ENCODE measurements at regions not wholly inside any gene's neighbourhood (a gene's known extent, or its start where the extent isn't known, plus 50 kb on each side); places are given as distances from the start of the nearest gene placed in this dataset.

GRCh38 chr14:87233806-87234384 is 759.1 kb downstream of the GALC start:
- no peak for TF ChIP-seq CTCF (IDR thresholded peaks at IDR 0.05; ENCODE audit: unreplicated experiment)

GRCh38 chr14:87233266-87233665 is 759.7 kb downstream of the GALC start:
- peak overlapping the region; percentile 22 for H3K27ac Mint-ChIP-seq
- H3K4me3 Mint-ChIP-seq (ENCODE audit: low read depth) = no peak overlapping the region
- no peak for TF ChIP-seq CTCF (IDR thresholded peaks at IDR 0.05; ENCODE audit: unreplicated experiment)
- no peak for DNase-seq (ENCODE audit: low spot score, unreplicated experiment)
- H3K9me3 Mint-ChIP-seq (ENCODE audit: low read depth) = peaks cover 14% of the 10 kb centered on the region
- H3K27me3 Mint-ChIP-seq = peaks cover 33% of the 10 kb centered on the region
- H3K36me3 Mint-ChIP-seq (ENCODE audit: insufficient read depth) = no peaks in the 10 kb centered on the region
- peaks cover 2% of the 10 kb centered on the region for H3K4me1 Mint-ChIP-seq (ENCODE audit: low read depth)

More at GRCh38 chr14:87233806-87234384, 759.1 kb downstream of the GALC start:
- no peaks in the 10 kb centered on the region for H3K36me3 Mint-ChIP-seq (ENCODE audit: insufficient read depth)
- no peak overlapping the region for H3K4me3 Mint-ChIP-seq (ENCODE audit: low read depth)
- no peak for DNase-seq (ENCODE audit: low spot score, unreplicated experiment)
- peaks cover 39% of the 10 kb centered on the region for H3K27me3 Mint-ChIP-seq
- H3K27ac Mint-ChIP-seq = no peak overlapping the region
- H3K9me3 Mint-ChIP-seq (ENCODE audit: low read depth) = peaks cover 14% of the 10 kb centered on the region
- peaks cover 4% of the 10 kb centered on the region for H3K4me1 Mint-ChIP-seq (ENCODE audit: low read depth)

- Mint-ChIP-seq H3K9me3 (ENCODE audit: low read depth) (peaks cover 14% of the 10 kb centered on the region), H3K4me1 (ENCODE audit: low read depth) (peaks cover 2% of the 10 kb centered on the region), H3K36me3 (ENCODE audit: insufficient read depth) (no peaks in the 10 kb centered on the region), H3K27ac (no peak overlapping the region), H3K27me3 (peaks cover 15% of the 10 kb centered on the region), H3K4me3 (ENCODE audit: low read depth) (no peak overlapping the region)
- TF ChIP-seq CTCF (IDR thresholded peaks at IDR 0.05; ENCODE audit: unreplicated experiment) = no peak
- DNase-seq (ENCODE audit: low spot score, unreplicated experiment) = no peak
Observed at GRCh38 chr14:87231336-87232026, 761.5 kb downstream of the GALC start.

- Mint-ChIP-seq H3K27me3 (peaks cover 11% of the 10 kb centered on the region), H3K4me1 (ENCODE audit: low read depth) (peaks cover 2% of the 10 kb centered on the region), H3K27ac (no peak overlapping the region), H3K9me3 (ENCODE audit: low read depth) (peaks cover 14% of the 10 kb centered on the region), H3K4me3 (ENCODE audit: low read depth) (no peak overlapping the region), H3K36me3 (ENCODE audit: insufficient read depth) (no peaks in the 10 kb centered on the region)
- DNase-seq (ENCODE audit: low spot score, unreplicated experiment) = no peak
- no peak for TF ChIP-seq CTCF (IDR thresholded peaks at IDR 0.05; ENCODE audit: unreplicated experiment)
Observed at GRCh38 chr14:87230726-87231125, 762.3 kb downstream of the GALC start.

GRCh38 chr14:87229131-87229530 is 763.9 kb downstream of the GALC start:
- no peak for TF ChIP-seq CTCF (IDR thresholded peaks at IDR 0.05; ENCODE audit: unreplicated experiment)
- H3K27ac Mint-ChIP-seq = no peak overlapping the region
- H3K9me3 Mint-ChIP-seq (ENCODE audit: low read depth) = peaks cover 14% of the 10 kb centered on the region
- no peaks in the 10 kb centered on the region for H3K36me3 Mint-ChIP-seq (ENCODE audit: insufficient read depth)
- H3K4me3 Mint-ChIP-seq (ENCODE audit: low read depth) = no peak overlapping the region
- no peak for DNase-seq (ENCODE audit: low spot score, unreplicated experiment)
- peaks cover 7% of the 10 kb centered on the region for H3K4me1 Mint-ChIP-seq (ENCODE audit: low read depth)
- no peaks in the 10 kb centered on the region for H3K27me3 Mint-ChIP-seq
